IPS-18c (cell line): ENCODE measurements at regions not wholly inside any gene's neighbourhood (a gene's known extent, or its start where the extent isn't known, plus 50 kb on each side); places are given as distances from the start of the nearest gene placed in this dataset.
"Not testable (repeated sequence)": the region's sequence is repeated elsewhere in the genome, so short reads cannot be mapped to it uniquely, and the experiment has no call there.

Source experiments
- H3K4me3 ChIP-seq: 2 replicates; pipeline ENCODE4 v1.7.0; 2013; ENCODE audit warnings: low read depth, mild to moderate bottlenecking, low read length, moderate library complexity; ENCODE audit not compliant: insufficient read depth
- H3K9me3 ChIP-seq: one replicate; pipeline ENCODE4 v1.6.1; 2013; ENCODE audit warnings: mild to moderate bottlenecking, low read length, moderate library complexity; ENCODE audit not compliant: control insufficient read depth, insufficient read depth

DNA sequence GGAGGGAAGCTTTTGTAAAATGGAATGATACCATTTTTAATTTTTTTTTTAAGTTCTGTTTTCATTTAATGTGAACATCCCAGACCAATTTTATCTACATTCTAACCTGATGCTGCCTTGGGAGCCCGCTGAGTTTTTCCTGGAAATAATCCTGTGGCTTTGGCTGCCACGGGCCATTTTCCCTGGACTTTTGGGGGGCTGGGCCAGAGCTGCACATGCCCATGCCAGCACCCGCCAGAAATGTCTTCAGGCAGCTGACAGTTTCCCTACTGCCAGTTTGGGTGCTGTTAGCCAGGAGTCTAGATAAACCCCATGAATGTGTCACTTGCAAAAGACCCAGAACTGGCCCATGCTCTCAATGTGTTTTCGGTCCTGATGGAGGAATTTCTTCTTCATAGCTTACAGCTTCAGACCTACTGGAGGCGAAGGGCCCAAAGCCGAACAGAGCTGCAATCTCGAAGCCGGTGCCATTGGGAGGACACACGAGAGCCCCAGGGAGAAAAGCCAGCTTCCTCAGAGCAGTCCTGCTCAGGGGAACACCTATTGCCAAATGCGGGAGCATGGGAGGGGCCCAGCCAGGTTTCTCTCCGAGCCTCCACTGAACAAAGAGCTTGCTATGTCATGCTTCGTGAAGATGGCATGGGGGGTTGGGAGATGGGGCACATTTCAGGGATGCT is 444.2 kb upstream of the MKI67 start:
- no peaks in the 10 kb centered on the region for H3K9me3 ChIP-seq

DNA sequence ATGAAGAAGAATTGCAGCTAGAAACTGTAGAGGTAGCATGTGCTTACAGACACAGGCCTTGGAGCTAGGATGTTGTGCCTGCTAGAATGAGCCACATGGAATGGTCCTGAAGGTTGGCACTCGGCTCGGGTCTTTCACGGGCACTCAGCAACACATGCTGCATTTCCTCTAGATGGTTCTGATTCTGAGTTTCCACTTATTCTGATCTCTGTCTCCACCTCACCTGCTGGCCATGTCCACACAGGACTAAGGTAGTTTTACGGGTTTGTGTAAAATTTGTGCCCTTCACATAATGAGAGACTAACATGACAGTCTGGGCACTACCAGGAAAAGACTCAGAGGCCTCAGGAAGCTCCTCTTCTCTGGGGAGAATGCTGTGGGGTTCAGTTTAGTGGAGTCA is 444.8 kb upstream of the MKI67 start:
- Histone ChIP-seq H3K9me3 (no peaks in the 10 kb centered on the region), H3K4me3 (no peak overlapping the region)

More for the DNA sequence above, 444.2 kb upstream of the MKI67 start:
- no peak overlapping the region for H3K4me3 ChIP-seq

DNA sequence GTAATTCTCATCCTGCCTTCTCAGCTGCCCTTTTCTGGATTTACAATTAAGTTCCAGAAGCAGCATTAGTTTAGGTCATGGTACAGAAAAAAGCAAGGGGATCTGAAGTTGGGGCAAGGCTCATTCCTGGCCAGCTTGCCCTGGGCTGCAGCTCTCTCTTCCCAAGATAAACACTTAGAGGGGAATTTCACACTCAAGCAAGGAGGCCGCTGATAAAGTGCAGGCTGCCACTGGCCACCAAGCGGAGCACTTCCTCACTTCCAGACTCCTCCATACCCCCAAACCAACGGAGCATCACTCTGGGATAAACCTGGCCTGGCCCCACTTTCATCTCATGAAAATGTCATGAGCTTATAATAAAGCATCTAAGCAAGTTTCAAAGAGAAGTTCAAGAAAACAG is 445.5 kb upstream of the MKI67 start:
- Histone ChIP-seq H3K9me3 (peaks cover 3% of the 10 kb centered on the region), H3K4me3 (no peak overlapping the region)

DNA sequence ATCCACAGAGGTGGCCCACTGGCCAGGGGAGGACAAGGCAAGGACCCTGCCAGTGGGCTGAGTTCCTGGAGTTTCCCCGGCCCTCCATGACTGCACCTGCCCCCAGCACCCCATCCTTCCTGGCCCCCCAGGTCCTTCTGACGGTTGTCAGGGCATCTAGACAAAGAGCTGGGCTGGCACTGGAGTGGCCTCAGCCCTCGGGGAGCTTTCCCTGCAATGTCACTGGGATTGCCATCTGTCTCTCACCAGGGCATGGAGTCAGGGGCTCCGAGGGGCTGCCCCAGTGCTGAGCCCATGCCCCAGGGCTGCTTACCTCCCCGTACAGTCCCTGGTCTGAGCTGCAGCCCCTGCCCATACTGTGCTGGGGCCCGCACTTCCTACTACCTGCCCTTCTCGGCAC is 446.5 kb upstream of the MKI67 start:
- peaks cover 3% of the 10 kb centered on the region for H3K9me3 ChIP-seq
- H3K4me3 ChIP-seq = no peak overlapping the region

DNA sequence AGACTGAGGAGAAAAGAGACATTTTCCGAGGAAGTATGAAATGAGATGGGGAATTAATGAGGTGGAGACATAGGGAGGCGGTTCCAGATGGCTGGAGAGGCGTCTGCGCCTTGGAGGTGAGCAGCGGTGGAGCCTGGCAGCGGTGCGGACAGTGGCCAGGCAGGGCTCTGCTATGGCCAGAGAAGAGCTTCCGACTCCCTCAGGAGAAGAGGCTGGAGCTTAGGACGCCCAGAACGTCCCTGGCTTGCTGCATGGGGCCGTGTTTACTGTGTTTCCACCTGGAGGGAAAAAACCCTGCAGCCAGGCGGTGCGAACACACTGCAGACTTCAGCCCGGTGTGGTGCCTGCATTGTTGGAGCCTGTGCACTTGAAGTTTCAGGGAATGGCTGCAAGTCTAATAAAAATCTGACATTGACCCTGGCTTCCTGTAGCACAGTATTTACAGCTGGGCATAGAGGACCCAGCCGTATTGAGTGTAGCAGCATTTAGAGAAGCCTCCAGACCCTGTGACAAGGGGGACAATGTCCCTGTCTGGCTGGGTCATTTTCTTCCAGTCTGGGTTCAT is 447.1 kb upstream of the MKI67 start:
- no peak overlapping the region; the same call in 1 of the 2 replicates for H3K4me3 ChIP-seq
- H3K9me3 ChIP-seq = peaks cover 3% of the 10 kb centered on the region

DNA sequence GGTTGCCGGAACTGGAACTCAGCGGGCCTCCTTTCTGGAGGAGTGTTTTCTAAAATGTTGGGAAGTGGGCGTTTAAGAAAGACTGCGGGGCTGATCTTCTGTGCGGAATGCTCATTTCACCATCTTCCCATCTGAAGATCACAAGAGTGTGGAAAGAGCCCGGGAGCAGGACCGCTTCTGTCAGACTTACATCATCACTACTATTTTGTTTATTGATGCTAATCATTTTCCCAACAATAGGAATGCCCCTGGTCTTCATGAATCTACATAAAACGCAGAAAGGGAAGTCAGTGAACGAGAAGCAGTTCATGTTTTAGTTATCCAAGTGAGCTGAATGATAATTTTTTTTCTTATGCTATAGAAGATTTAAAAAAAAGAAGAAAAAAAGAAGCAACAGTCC is 447.8 kb upstream of the MKI67 start:
- no peak overlapping the region for H3K4me3 ChIP-seq

DNA sequence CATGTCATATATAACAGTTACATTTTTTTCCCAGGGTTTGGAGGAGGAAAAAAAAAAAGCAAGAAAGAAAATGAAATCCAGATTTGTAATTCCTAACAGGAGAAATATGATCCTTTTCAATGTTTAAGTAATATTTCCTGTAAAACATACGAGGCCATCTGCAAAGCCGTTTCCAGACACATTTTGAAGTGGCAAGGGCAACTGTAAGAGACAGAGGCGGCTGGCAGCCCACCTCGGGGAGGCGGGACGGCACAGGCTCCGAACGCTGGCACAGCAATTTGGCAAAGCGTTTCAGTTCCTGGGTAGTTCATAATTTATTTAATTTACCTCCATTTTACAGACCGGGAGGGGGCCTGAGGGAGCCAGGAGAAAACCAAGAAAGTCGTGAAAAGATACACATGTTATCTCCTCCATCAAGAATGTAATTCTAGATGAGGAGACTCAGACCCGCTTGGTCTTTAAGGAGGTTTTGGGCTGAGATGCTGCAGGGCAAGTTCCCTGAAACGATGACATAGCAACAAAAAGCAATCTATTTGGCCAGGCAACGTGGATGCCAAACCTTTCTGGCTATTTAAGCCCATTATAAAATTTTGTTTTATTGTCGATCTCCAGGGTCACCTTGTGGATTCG is 448.5 kb upstream of the MKI67 start:
- Histone ChIP-seq H3K4me3 (no peak overlapping the region), H3K9me3 (peaks cover 3% of the 10 kb centered on the region)

More for the DNA sequence above, 447.8 kb upstream of the MKI67 start:
- H3K9me3 ChIP-seq = peaks cover 3% of the 10 kb centered on the region

DNA sequence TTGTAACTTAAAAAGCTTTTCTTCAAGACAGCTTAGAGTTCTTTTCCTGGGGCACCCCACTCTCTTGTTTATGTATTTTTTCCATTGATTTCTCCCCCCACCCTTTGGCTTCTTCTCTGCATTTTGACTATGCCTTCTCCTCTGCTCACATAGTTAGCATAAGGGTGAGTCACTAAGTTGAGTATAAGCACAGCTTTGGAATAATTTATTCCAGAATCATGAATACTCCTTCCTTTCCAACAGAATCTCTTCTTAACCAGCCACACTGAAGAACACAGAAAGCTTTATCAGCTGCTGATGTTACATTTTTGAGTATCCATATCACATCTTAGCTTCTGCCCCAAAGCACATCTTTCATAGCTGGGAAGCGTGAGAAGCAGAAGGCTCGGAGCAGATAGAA is 449.5 kb upstream of the MKI67 start:
- no peak overlapping the region for H3K4me3 ChIP-seq
- H3K9me3 ChIP-seq = peaks cover 3% of the 10 kb centered on the region

DNA sequence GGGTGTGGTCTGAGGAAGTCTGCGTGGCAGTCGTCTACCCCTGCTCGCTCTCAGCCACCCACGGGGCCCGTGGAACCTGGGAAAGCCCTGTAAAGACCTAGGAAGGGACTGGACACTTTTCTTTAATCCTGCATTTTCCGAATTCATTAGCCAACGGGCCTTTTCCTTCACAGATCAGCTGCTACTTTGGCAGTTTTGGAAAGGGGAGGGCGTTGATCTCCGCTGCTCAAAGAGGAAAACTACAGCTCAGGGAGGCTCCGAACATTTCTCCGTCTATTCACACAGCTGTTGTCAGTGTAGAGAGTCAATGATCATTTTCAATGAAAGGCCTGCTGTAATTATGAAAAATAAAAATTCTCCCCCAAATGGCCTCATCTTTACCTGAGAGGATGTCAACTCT is 450.1 kb upstream of the MKI67 start:
- peaks cover 3% of the 10 kb centered on the region for H3K9me3 ChIP-seq

DNA sequence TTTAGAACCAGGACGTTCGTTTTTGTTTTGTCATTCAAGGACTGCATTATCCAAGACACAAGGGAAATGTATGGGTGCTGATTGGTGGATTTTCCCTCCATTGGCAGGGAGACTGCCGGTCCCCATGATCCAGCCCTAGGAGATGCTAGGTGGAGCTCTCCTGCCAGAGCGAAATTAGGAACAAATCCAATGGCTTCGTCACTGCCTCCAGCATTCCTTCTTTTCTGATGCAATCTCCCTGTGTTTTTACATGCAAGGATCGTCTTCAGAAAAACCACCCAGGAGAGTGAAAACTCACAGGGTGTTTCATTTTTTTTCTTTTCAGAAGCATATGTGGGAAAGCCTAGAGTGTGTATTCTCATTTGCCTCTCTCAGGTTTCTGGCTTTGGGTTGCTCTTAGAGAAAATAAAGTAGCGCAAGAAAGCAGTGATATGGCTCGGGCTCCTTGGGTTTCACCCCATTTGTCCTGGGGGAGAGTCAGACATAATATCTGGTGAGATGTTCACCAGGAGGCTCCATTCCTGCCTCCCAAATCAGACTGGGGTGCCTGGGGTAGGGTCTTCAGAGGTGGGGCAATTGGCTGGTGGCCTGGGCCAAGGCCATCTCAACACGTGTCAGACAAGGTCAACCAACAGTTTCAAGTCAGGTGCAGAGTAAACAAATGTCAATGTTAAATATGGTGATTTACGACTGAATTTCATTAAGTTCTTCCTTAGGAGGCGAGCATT is 450.9 kb upstream of the MKI67 start:
- H3K4me3 ChIP-seq = no peak overlapping the region
- H3K9me3 ChIP-seq = peaks cover 3% of the 10 kb centered on the region

More for the DNA sequence above, 450.1 kb upstream of the MKI67 start:
- no peak overlapping the region for H3K4me3 ChIP-seq

DNA sequence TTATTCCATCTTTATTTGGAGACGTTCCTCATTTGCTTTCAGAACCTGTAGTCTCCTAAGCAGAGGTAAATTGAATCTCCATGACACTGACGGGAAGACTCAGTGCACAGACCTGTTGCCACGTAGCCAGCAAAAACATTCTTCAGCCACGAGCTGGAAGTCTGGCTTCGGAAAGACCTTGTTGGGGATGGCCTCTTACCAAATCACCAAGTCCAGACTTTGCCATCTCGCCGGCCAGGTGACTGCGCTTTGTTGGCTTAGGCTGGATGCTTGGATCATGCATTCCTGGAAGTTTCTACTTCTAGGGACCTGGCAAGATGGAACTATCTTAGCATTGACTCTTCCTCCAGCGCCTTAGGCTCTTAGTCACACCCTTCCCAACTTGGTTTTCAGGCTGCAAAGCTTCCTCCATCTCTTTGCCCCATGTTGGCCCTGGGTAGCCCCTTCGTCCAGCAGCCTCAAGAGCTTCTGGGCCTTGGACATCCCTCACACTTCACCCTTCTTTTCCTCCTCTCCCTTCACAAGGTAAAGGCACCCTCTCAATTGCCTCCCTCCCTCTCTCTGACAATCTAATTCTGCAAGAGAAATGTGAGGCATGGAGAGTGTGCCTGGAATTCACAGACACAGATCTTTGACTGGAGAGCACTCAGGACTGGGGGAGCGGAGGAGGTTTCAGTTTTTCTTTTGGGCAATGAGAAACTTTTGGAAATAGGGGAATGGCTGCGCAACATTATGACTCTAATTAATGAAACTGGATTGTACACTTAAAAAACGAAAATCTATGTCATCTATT is 451.9 kb upstream of the MKI67 start:
- H3K4me3 ChIP-seq = no peak overlapping the region
- peaks cover 3% of the 10 kb centered on the region for H3K9me3 ChIP-seq

DNA sequence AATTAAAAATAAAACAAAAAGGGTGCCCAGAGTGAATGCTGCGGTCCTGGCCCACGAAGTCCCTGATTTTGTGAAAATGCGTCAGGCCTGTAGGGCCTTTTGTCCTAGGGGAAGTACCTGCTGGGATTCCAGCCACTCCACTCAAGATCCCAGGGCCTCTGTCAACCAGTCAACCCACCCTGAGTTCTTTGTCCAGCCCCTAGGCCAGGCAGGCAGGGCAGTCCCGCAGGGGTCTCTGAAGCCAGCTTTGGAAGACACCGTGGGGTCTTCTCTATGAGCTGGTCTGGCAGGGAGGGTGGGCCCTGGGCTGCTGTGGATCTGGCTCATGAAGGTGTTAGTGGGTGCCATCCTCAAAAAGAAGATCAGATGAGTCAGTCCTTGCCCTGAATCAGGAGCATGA is 452.5 kb upstream of the MKI67 start:
- H3K4me3 ChIP-seq = no peak overlapping the region
- peaks cover 3% of the 10 kb centered on the region for H3K9me3 ChIP-seq

DNA sequence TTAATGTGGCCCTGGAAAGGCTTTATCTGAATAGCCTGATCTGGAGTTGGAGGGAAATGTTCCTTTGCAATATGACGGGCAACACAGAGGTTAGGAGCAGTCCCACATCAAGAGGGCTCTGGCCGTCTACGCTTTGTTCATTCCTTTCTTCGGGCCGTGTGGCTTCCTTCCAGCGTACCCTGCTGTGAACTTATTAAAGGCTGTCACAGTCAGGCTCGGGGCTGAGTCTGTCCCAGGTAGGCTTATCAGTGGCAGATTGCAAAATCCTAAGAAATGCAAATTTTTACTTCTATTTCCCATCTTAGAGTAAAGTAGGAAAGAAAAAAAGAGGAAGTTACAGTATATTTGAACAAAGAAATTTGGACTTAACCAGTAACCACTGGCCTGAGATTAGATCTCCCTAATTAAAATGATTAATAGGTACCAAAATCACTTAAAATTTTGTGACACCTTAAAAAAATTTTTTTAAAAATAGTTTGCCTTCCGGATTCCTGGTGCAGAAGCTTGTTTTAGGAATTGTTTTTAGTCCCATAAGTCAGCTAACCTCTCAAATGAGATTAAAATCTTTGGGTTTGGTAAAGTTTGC is 453.1 kb upstream of the MKI67 start:
- Histone ChIP-seq H3K9me3 (peaks cover 3% of the 10 kb centered on the region), H3K4me3 (no peak overlapping the region)

DNA sequence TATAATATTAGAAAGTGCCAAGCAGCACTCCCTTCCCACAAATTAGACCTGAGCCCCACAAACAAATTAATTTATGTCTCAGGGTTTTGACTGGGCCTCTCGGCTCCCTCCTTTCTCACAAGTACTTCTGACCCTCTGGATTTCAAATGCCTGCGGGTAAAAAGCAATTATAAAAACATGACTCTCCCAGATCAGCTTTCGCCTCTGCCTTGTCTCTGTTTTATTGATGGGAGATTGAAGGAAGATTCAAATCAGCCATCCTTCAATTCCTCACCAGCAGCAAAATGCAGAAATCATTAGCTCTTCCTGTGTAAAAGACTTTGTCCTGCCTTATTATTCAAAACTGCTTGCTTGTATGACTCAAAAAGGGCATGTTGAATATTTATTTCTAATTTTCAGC is 453.7 kb upstream of the MKI67 start:
- Histone ChIP-seq H3K4me3 (no peak overlapping the region), H3K9me3 (peaks cover 3% of the 10 kb centered on the region)

DNA sequence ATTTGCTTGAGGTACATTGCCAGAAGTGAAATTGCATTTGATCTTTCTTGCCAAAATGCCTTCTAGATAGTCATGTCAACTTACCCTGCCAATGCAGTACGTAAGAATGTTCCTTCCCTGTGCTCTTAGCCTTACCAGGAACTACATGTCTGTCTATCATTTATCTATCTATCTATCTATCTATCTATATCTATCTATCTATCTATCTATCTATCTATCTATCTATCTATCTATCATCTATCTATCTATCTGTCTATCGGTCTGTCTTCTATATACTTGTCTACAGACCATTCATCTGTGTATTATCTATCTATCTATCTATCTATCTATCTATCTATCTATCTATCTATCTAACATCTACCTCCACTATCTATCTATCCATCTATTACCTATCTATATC is 456.9 kb upstream of the MKI67 start:
- H3K9me3 ChIP-seq, H3K4me3 ChIP-seq: not testable (repeated sequence)

DNA sequence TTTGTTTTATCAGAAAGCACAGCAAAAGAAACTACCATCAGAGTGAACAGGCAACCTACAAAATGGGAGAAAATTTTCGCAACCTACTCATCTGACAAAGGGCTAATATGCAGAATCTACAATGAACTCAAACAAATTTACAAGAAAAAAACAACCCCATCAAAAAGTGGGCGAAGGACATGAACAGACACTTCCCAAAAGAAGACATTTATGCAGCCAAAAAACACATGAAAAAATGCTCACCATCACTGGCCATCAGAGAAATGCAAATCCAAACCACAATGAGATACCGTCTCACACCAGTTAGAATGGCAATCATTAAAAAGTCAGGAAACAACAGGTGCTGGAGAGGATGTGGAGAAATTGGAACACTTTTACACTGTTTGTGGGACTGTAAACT is 460.4 kb upstream of the MKI67 start:
- not testable (repeated sequence) for H3K9me3 ChIP-seq, H3K4me3 ChIP-seq

DNA sequence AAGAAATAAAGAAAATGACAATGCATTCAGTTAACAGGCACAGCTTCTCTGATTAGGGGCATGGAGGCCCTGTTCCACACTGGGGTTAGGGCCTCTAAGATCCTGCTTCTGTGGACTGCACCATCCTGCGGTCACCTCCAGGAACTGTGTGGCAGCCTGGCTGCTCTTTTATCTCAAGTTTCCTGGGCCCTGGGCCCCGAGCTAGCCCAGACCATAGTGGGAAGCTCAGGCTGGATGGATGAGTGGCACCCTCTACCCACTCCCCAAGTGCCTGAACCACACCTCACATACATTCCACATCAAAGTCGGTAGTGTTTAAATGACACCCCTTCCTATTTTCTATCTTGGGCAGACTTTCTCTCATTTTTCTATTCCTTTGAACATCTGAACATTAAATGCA is 461.5 kb upstream of the MKI67 start:
- no peak overlapping the region for H3K4me3 ChIP-seq

More for the DNA sequence above, 461.5 kb upstream of the MKI67 start:
- no peaks in the 10 kb centered on the region for H3K9me3 ChIP-seq
